Endothelial cell of hepatic sinusoid (primary cell): ENCODE measurements at regions not wholly inside any gene's neighbourhood (a gene's known extent, or its start where the extent isn't known, plus 50 kb on each side); places are given as distances from the start of the nearest gene placed in this dataset.
"Not testable (repeated sequence)": the region's sequence is repeated elsewhere in the genome, so short reads cannot be mapped to it uniquely, and the experiment has no call there.

Experiments
- in situ Hi-C: cut with HindIII; loops from 2 replicates; pipeline ENCODE4 v1.10.0; 2017; ENCODE audit warnings: low sequenced_read_pairs

DNA sequence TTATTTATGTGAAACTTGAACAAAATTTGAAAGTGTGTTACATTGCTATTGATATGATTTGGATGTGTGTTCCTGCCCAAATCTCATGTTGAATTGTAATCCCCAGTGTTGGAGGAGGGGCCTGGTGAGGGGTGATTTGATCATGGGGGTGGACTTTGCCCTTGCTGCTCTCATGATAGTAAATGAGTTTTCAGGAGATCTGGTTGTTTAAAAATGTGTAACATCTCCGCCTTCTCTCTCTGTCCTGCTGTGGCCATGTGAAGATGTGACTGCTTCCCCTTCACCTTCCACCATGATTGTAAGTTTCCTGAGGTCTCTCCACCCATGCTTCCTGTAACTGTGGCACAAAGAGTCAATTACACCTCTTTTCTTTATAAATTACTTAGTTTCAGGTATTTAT lies 1731.0 kb downstream of the SLITRK5 start:
- in situ Hi-C loops, result no loop called here

DNA sequence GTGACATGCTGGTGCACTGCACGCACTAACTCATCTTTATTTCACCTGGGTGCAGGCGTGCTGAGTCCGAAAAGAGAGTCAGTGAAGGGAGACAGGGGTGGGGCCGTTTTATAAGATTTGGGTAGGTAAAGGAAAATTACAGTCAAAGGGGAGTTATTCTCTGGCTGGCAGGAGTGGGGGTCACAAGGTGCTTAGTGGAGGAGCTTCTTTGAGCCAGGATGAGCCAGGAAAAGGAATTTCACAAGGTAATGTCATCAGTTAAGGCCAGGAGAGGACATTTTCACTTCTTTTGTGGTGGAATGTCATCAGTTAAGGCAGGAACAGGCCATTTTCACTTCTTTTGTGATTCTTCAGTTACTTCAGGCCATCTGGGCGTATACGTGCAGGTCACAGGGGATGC lies 1734.9 kb downstream of the SLITRK5 start:
- in situ Hi-C loops, result not testable (repeated sequence)

DNA sequence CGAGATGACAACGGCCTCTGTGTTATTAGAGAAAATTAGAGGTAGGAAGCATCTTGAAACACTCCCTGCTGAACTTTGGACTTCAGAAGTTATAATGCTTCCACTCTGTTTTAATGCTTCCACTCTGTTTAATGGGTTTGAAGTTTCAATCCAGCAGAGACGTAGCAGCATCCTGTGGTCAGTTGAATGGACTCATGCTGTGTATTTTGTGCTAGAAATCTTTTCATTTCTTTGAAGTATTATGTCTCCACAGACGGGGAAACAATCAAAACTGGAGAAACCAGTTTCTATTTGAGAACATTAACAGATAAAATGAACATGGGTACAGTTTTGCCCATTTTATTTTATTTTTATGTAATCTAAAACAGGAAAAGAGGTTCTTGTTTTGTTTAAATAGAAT lies 1736.2 kb downstream of the SLITRK5 start:
- in situ Hi-C loops, result no loop called here

DNA sequence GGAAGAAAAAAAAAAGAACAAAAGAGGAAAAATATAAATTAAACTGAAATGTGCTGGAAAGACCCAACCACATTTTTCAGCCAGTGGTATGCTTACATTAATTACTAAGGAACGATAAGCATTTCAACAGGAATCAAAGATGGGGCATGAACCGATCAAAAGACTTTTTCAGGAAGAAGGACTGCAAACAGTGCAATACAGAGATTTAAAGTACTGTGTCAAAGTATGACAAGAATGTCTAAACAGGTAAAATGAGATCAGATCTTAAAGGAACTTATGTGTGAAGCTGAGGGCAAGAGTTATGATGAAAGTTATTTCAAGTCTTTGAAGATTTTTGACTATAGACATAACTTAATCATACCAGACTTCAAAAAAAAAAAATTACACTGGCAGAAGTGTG lies 1761.8 kb downstream of the SLITRK5 start:
- in situ Hi-C loops, result no loop called here

DNA sequence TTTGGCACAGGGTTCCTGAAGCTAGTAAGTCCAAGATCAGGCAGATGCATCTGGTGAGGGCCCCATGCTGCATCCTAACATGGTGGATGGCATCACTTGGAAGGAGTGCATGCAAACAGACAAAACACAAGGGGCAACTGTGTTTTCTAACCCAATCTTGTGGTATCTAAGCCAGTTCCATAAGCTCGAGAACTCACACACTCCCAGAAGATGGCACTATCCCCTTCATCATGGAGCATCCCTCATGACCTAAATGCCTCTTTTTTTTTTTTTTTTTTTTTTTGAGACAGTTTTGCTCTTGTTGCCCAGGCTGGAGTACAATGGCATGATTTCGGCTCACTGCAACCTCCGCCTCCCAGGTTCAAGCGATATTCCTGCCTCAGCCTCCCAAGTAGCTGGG lies 1763.5 kb downstream of the SLITRK5 start:
- in situ Hi-C loops, result not testable (repeated sequence)

DNA sequence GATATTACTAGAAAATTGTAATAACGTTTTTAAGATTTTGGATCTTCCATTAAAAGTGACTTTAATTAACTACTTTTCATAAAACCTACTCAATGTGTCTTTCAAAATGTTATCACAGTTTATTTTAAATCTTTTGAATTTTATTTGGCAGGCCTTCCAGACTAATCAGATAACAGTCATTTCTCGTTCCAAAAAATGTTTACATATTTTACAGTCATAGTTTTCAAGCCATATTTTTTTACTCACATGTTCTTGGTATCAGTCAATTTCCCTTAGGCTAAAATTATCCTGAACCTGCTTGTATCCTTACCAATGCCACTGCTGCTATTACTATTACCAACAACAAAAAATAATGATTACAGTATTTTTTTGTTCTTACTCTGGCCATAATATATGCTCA lies 1783.5 kb downstream of the SLITRK5 start:
- in situ Hi-C loops, result no loop called here

DNA sequence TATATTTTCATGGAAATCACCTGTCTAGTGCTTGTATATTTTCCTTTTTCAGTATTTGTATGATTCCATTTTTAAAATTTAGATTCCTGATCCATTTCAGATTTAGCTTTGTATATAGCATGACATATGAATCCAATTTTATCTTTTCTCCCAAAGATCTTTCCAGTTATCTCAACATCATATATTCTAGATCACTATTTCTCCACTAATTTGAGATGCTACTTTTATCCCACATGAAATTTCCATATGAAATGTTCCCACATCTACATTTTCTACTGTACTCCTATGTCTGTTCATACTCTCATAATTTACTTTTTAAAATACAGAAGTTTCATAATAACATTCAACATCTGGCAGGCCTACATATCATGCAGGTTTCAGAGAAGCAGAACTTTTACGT lies 1784.1 kb downstream of the SLITRK5 start:
- in situ Hi-C loops, result no loop called here

DNA sequence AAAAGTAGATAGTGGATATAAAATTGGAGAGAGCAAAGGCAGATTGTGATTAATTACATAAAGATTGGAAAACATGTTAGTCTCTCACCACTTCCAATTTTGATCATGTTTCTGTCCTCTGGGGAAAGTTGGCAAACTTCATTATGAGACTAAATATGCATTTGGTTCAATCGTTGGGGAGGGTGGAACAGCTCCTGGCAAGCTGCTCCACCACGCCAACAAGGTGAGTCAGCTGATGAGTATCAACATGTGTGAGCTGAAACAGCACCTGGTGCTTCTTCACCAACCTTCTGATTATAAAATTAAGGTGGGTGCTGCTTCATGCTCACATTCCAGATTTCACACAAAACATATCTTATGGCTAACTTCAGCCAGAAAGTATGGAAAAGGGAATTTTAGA lies 1784.6 kb downstream of the SLITRK5 start:
- in situ Hi-C loops, result no loop called here

DNA sequence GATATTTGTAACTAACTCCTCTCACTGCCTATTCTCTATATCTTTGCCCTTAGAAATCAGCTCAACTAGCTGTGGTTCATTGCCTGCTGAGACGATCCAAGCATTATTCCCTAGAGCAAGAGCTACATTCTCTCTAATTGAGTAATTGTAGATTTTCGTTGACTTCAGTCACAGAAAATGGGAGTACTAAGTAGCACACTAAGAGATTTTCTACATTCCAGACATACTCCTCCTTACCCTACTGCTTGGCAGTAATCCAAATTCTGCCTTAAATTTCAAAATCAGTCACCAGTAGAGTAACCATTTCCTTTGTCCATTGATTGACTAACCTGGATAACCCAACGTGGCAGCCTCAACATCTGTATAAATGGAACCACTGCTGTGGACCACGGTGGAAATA lies 1786.8 kb downstream of the SLITRK5 start:
- in situ Hi-C loops, result no loop called here

DNA sequence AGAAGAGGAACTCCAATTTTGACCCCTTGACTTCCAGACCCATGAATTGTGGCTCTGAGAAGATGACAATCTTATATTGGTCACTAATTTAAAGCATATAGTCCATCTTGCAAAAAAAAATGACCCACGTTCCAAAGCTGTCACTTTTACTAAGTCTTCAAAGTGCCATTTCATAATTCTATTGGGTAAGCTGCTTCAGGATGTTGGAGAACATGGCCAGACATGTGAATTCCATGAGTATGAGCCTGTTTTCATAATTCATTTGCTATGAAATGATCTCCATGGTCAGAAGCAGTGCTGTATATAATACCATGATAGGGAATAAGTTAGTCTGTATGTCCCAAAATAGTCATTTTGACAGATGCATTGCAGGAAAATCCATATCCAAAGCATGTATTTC lies 1787.3 kb downstream of the SLITRK5 start:
- in situ Hi-C loops, result no loop called here

DNA sequence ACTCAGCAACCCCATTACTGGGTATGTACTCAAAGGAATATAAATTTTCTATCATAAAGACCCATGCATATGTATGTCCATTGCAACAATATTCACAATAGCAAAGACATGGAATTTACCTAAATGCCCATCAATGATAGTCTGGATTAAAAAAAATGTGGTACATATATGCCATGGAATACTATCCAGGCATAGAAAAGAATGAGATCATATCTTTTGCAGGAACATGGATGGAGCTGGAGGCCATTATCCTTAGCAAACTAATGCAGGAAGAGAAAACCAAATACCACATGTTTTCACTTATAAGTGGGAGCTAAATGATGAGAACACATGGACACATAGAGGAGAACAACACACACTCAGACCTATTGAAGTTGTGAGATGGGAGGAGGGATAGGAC lies 1789.7 kb downstream of the SLITRK5 start:
- in situ Hi-C loops, result not testable (repeated sequence)

DNA sequence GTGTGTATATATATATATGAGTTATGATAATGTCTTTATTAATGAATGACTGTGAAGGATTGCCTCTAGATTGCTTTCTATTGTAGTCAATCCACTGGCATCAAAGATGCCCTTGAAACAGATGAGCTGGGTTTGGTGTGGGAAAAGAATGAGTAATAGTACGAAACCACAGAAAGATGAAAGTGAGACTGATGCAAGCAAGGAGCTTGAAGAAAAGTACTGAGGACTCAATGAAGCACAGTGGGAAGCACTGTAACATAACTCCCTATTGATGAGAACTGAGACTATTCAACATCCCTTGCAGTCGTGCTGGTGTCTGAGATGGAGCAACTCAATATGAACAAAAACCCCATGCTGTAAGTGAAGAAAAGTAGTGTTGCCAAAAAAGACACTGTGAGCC lies 1794.2 kb downstream of the SLITRK5 start:
- in situ Hi-C loops, result no loop called here

DNA sequence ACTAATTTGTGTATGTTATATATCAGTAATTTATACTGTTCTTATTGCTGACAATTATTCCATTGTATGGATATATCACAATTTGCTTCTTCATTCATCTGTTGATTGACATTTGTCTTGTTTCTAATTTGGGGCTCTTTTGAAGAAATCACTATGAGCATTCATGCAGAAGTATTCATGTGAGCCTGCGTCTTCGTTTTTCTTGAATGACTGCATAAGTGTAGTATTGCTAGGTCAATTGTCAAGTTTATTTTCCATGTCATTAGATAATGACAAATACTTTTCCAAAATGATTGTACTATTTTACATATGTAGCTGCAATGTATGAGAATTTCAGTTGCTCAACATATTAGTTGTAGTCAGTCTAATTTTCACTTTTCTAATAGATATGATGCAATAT lies 1796.9 kb downstream of the SLITRK5 start:
- in situ Hi-C loops, result no loop called here

DNA sequence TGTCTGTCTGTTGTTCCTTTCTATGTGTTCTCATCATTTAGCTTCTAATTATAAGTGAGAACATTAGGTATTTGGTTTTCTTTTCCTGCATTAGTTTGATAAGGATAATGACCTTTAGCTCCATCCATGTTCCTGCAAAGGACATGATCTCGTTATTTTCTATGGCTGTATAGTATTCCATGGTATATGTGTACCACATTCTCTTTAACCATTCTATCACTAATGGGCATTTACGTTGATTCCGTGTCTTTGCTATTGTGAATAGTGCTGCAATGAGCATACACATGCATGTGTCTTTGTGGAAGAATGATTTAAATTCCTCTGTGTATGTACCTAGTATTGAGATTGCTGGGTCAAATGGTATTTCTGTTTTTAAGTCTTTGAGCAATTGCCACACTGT lies 1799.7 kb downstream of the SLITRK5 start:
- in situ Hi-C loops, result no loop called here

DNA sequence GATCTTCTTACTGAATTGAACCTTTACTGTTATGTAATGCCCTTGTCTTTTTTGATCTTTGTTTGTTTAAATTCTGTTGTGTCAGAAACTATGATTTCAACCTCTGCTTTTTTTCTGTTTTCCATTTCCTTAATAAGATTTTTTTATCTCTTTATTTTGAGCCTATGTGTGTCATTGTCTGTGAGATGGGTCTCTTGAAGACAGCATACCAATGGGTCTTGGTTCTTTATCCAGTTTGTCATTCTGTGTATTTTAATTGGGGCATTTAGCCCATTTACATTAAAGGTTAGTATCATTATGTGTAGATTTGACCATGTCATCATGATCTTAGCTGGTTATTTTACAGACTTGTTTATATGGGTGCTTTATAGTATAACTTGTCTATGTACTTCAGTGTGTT lies 1803.3 kb downstream of the SLITRK5 start:
- in situ Hi-C loops, result no loop called here

DNA sequence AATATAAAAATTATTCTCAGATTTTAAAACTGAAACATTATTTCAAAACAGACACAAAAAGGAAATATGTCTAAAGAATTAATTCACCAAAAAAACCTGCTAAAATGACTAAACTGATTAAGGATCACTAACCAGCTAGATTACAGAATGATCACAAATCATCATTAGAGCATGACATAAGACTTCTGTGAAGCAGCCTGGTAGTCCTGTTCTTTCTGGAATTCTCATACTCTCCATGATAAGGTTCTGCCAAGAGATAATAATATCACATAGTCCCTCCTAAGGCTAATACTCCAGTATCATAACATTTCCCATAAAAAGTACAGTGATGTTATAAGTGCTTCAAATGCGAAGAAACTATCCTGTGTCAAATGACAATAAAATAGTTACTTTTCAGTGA lies 1814.9 kb downstream of the SLITRK5 start:
- in situ Hi-C loops, result no loop called here

DNA sequence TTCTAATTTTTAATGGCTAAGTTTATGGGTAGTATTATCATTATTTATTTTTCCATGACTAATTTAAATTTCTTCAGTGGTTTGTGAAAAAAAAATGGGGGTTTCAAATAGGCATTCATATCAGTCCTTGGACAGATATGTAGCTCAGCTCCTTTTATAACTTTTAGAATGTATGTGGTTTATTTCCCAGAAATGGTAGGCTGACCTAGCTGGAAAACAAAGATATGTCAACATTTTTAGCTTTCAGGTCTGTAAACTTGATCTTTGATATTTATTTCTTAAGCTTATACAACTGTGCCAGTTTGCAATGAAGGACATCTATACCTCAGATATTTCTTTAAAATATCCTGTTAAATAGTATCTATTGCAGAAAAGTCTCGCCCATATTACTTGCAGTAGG lies 1815.5 kb downstream of the SLITRK5 start:
- in situ Hi-C loops, result no loop called here

DNA sequence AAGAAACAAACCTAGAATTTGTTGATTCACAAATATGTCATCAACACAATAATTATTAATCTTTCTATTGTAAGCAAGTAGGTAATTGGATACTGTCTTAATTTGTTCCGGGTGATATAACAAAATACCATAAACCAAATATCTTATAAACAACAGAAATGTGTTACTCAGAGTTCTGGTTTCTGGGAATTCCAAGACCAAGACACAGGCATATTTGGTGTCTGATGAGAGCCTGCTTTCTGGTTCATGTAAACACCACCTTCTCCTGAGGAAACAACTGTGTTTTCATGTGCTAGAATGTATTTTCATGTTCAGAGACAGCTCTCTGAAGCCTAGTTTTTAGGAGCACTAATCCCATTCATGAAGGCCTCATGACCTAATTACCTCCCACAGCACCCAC lies 1819.5 kb downstream of the SLITRK5 start:
- in situ Hi-C loops, result no loop called here

DNA sequence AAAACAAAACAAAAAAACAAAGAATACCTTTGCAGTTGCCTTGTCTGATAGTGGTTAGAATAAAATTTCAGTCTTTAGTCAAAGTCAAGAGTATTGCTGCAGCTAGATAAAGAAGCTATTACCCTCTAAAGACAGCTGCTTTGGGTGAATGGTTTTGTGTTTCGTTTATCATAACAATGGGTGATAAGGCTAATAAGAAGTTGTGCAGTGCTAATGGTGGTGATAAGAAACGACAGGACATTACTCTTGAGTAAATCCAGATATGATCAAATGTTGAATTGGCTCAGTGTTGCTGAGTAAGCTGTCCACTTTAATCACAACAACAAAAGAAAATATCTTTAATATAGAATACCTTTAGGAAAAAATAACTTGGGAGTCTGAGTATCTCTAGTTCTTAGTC lies 1825.3 kb downstream of the SLITRK5 start:
- in situ Hi-C loops, result no loop called here

DNA sequence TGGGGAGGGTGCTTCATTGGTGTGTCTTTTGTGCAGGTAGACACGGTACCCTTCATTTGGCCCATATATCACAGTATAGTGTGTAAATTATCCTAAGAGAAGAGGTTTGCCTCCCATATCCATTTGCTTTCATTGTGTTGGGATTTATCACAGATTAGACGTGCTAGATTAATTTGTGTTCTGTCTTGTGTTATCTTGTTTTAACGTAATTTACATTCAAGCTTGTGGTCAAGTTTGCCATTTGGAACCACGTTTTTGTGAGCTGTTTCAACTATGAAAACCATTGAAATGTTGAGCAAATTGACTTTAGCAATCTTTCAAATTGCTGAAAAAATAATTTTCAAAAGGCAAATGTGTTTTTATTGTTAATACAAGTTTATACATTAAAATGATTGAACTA lies 1826.5 kb downstream of the SLITRK5 start:
- in situ Hi-C loops, result no loop called here

DNA sequence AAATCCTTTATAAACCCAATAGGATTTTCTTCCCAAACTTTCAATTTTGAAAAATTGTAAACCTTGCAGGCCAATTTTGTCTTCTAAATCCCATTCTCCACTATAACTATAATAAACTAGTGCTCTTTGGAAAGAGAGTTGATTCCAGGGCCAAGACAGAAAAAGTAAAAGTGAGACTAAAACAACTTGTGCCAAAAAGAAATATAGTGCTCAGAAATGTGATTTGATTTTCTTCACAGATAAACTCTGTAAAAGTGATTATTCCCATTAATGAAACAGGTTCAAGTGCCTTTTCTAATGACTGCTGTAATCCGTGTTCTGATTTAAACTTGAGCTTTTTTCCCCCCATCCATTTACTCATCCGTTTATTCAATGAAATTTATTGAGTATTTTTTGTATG lies 1831.1 kb downstream of the SLITRK5 start:
- in situ Hi-C loops, result no loop called here

DNA sequence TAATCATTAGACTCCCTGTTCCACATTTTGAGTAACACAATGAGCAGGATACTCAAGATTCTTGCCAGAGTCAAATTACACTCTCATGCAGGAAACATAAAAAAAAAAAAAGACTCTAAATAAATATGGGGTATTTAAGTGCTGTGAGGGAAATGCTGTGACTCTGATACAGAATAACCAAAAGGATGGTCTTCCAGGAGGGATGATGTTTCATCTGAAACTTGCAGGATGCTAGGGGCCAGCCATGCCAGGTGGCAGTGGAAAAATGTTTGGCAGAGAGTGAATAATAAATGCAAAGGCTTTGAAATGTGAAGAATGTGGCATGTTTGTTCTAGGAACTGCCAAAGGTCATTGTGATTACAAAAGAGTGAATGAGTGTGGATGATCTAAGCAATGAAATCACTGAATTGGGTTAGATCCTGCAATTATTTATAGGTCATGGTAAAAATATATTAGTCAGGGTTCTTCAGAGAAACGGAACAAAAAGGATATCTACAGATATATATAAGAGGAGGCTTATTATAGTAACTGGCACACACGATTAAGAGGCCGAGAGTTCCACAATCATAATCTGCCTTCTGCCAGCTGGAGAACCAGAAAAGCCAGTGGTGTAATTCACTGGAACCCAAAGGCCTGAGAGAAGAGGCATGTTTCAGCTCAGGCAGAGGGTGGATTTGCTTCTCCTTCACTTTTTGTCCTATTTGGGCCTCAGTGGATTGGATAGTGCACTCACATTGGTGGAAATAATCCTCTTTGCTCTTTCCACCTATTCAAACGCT lies 1832.8 kb upstream of the MIR17HG start:
- in situ Hi-C loops, result no loop called here

DNA sequence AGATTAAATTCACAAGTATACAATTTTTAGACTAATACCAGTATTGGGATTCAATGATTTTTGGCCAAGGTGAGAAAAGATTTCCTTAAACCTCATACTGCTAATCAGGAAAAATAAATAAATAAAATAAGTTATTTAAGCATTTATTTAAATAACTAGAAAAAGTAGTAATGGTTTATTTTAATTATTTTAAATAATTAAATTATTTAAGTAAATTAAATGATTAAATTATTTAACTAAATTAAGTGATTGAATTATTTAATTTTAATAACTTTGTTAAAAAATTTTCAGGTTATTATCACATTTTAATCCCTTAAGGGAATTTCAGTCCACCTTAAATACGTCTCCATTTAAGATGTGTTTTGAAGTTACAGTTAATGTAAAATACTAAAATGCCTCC lies 1831.5 kb upstream of the MIR17HG start:
- in situ Hi-C loops, result no loop called here
